Right lobe of liver (tissue), 6 donors: ENCODE measurements at regions not wholly inside any gene's neighbourhood (a gene's known extent, or its start where the extent isn't known, plus 50 kb on each side); places are given as distances from the start of the nearest gene placed in this dataset.

Source experiments
- ATAC-seq, 4 donors: fragments of 200-7000 bp; cut with Tn5 transposase; one replicate each; pipeline ENCODE4 v1.9.1; 2020; ENCODE audit warnings: mild to moderate bottlenecking in 4 of 4, moderate library complexity in 4 of 4
- DNase-seq, 3 donors: peaks; one replicate each; pipeline ENCODE4 v3.0.0-alpha.2; 2020
- H3K27ac ChIP-seq, 3 donors: fragments of 200-600 bp; one replicate each; pipeline ENCODE4 v1.8.0; 2022
- H3K27me3 ChIP-seq, 2 donors: fragments of 200-600 bp; one replicate each; pipeline ENCODE4 v1.8.0; 2022
- H3K36me3 ChIP-seq, 4 donors: fragments of 200-600 bp; sonication (generic) in 1 of 4; one replicate each; pipeline versions ENCODE4 v1.5.1 to v1.8.0; 2017 to 2022; ENCODE audit warnings: control low read depth in 1 of 4
- H3K4me1 ChIP-seq, 4 donors: fragments of 200-600 bp; sonication (generic) in 1 of 4; one replicate each; pipeline versions ENCODE4 v1.5.1 to v1.8.0; 2017 to 2022; ENCODE audit warnings: control low read depth in 1 of 4
- H3K4me3 ChIP-seq, 3 donors: fragments of 200-600 bp; one replicate each; pipeline ENCODE4 v1.8.0; 2022
- H3K9me3 ChIP-seq, 4 donors: fragments of 200-600 bp; sonication (generic) in 1 of 4; one replicate each; pipeline versions ENCODE4 v1.5.1 to v1.8.0; 2017 to 2022; ENCODE audit warnings: control low read depth in 1 of 4
- POLR2A ChIP-seq: fragments of 450-650 bp; IDR thresholded peaks from one replicate; pipeline ENCODE4 v1.6.1; 2017; ENCODE audit warnings: antibody characterized with exemption, mild to moderate bottlenecking
- WGBS: methylation state at CpG from one replicate; pipeline ENCODE4 v1.1.6; 2018; ENCODE audit warnings: low coverage, low lambda C conversion rate; ENCODE audit not compliant: insufficient coverage; ENCODE audit errors: missing lambda C conversion rate; 5-methylcytosine and 5-hydroxymethylcytosine counted together
- intact Hi-C, 2 donors: fragments of 100-400 bp; cut with DNase I; formaldehyde crosslinking; loops; one replicate each; pipeline versions ENCODE4 v1.11.2 to v1.14.1; 2022
- TF ChIP-seq, protein P1 (sequence below), 4 donors: fragments of 200-600 bp in 3 of 4; fragments of 450-650 bp in 1 of 4; IDR thresholded peaks; one replicate each; pipeline versions ENCODE4 v1.5.1 to v1.8.0; 2016 to 2022; ENCODE audit warnings: antibody characterized with exemption in 4 of 4, mild to moderate bottlenecking in 2 of 4
- donor health status: DM: no; HTN: yes; CAD: no.
- donor health status: DM: no; HTN: no; CAD: no.
- donor health status: DM: no; HTN: no; CAD: no.
- donor health status: DM: no; HTN: yes; CAD: no.
- donor health status: DM: no; HTN: yes; CAD: no.

DNA sequence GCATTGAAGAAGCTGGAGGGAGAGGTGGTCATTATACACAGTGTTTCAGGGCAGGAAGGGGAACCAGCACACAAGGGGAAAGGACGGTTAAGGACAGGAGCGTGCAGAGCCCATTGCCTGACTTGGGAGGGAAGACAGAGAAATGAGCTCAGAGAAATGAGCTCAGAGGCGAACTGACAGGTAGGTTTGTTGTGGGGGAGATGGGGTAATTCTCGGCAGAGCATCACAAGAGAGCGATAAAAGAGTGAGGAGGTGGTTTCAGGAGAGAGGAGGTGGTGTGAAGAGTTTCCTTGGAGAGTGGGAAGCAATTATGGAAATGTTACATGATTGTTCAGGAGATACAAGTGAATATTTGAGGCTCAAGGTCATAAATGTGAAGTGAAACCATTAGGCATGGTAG is 61.0 kb downstream of the MRGPRX1 start:
- ATAC-seq, result no peak
- Histone ChIP-seq H3K4me3 (no peak overlapping the region), H3K9me3 (no peaks in the 10 kb centered on the region), H3K36me3 (no peaks in the 10 kb centered on the region), H3K27ac (no peak overlapping the region), H3K27me3 (no peaks in the 10 kb centered on the region), H3K4me1 (no peaks in the 10 kb centered on the region)
- intact Hi-C loops, result no loop called here
- DNase-seq, result no peak
- TF ChIP-seq, protein P1, sequence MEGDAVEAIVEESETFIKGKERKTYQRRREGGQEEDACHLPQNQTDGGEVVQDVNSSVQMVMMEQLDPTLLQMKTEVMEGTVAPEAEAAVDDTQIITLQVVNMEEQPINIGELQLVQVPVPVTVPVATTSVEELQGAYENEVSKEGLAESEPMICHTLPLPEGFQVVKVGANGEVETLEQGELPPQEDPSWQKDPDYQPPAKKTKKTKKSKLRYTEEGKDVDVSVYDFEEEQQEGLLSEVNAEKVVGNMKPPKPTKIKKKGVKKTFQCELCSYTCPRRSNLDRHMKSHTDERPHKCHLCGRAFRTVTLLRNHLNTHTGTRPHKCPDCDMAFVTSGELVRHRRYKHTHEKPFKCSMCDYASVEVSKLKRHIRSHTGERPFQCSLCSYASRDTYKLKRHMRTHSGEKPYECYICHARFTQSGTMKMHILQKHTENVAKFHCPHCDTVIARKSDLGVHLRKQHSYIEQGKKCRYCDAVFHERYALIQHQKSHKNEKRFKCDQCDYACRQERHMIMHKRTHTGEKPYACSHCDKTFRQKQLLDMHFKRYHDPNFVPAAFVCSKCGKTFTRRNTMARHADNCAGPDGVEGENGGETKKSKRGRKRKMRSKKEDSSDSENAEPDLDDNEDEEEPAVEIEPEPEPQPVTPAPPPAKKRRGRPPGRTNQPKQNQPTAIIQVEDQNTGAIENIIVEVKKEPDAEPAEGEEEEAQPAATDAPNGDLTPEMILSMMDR (IDR thresholded peaks at IDR 0.05), result no peak
- no peak for TF ChIP-seq POLR2A
- WGBS, result 36% methylated on average over 5 of the region's 5 CpGs

DNA sequence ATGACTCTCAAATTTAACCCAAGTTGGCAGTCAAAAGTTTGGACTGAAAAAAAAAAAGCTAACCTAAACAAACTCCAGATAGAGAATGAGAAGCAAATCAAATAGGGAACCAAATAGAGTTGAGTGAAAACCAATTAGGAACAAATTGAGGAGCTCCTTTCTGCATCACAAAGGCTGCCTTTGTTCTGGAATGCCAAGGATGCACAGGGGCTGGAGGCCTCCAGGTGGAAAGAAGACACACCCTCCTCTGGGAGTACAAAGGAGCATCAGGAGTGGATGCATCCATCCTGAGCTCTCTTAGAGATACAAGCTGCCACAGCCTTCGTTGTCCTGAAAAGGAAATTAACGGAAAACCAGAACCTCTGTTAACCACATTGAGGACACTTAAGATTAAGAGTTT is 73.3 kb downstream of the MRGPRX1 start:
- Histone ChIP-seq H3K4me3 (no peak overlapping the region), H3K36me3 (no peaks in the 10 kb centered on the region), H3K4me1 (no peaks in the 10 kb centered on the region), H3K9me3 (no peaks in the 10 kb centered on the region), H3K27ac (no peak overlapping the region), H3K27me3 (no peaks in the 10 kb centered on the region)
- 37% methylated on average over 2 of the region's 2 CpGs for WGBS
- no peak for ATAC-seq
- DNase-seq, result no peak
- TF ChIP-seq POLR2A, result no peak
- TF ChIP-seq, protein P1 (IDR thresholded peaks at IDR 0.05), result no peak
- intact Hi-C loops, result no loop called here

DNA sequence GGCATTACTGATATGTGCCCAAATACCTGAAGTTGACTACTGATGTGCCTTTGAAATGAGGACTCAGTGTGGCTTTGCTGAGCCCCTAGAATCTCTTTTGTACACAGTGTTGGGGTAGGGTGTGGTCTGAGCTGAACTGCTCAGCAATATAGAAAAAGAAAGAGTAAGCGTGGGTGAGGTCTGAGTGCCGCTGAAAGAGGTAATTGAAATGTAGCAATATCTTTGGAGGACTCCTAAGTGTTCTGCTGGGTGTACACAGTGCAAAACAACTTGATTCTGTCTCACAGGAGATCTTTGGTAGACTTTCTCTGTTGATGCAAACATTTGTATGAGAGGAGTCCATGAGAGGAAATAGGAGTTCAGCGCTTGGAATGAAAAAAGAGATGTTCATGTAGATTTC is 73.7 kb upstream of the PTPN5 start:
- TF ChIP-seq POLR2A, result no peak
- TF ChIP-seq, protein P1 (IDR thresholded peaks at IDR 0.05), result no peak
- Histone ChIP-seq H3K4me1 (no peaks in the 10 kb centered on the region), H3K27me3 (no peaks in the 10 kb centered on the region), H3K4me3 (no peak overlapping the region), H3K27ac (no peak overlapping the region), H3K36me3 (no peaks in the 10 kb centered on the region), H3K9me3 (no peaks in the 10 kb centered on the region)
- ATAC-seq (no peak), DNase-seq (no peak)
- intact Hi-C loops, result no loop called here
- WGBS, result 70% methylated on average over 3 of the region's 3 CpGs

DNA sequence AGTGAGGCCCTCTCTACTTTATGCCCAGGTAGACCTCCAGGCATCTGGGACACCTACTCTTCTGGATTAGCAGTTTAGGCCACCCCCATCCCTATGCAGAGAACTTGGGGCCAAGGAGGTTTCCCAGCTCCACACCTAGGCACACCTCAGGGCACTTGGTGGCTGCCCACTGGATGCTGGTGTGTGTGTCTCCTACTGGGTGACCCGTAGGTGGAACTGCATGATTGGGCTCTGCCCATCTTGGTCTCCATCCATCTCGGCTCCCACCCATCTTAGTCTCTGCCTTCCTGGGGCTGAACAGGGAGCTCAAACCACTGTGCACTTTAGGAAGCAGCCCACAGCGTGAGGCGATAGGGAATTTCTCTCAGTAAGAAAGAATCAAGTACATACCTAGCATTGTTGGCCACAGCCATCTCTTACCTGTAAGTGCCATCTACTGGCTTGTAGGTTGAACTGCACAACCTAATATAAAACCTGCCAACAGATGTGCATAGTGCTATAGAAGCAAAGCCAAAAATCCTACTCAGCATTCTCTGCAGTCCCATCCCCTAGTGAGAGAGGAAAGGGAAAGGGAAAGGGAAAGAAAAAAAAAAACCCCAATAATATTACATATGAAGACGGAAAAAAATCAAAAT is 61.6 kb upstream of the PTPN5 start:
- Histone ChIP-seq H3K9me3 (no peaks in the 10 kb centered on the region), H3K27ac (no peak overlapping the region), H3K36me3 (no peaks in the 10 kb centered on the region), H3K4me1 (no peaks in the 10 kb centered on the region), H3K4me3 (no peak overlapping the region), H3K27me3 (no peaks in the 10 kb centered on the region)
- TF ChIP-seq, protein P1 (IDR thresholded peaks at IDR 0.05), result peak; percentile 46 to 58 (median 50)
- no peak for TF ChIP-seq POLR2A
- WGBS, result 4% methylated on average over 4 of the region's 5 CpGs
- intact Hi-C loops, result no loop called here
- ATAC-seq, result peak; percentile 67 to 87 (median 82)
- no peak for DNase-seq

DNA sequence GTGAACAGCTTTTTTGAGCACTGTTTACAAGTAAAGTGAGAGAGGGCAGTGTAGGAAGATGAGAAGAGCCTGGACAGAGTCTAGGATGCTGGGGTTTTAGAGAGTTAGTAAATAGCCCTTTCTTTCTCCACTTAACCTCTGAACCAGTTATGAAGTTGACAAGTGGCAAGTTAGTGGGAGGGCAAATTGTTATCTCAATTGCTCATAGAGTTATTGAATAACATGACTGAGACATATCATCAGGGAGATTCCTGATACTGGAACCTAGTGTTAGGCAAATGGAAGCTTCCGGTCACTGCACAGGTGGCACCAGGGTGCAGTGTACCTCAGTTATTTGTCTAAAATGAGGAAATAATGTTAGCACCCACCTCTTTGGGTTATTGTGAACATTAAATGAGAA is 57.8 kb upstream of the PTPN5 start:
- ATAC-seq (no peak), DNase-seq (no peak)
- Histone ChIP-seq H3K27ac (no peak overlapping the region), H3K36me3 (no peaks in the 10 kb centered on the region), H3K4me1 (no peaks in the 10 kb centered on the region), H3K27me3 (no peaks in the 10 kb centered on the region), H3K9me3 (no peaks in the 10 kb centered on the region), H3K4me3 (no peak overlapping the region)
- intact Hi-C loops, result no loop called here
- 100% methylated on average over 1 of the region's 1 CpG for WGBS
- TF ChIP-seq, protein P1 (IDR thresholded peaks at IDR 0.05), result no peak
- TF ChIP-seq POLR2A, result no peak
